Stomach (tissue), 4 donors: ENCODE measurements at regions not wholly inside any gene's neighbourhood (a gene's known extent, or its start where the extent isn't known, plus 50 kb on each side); places are given as distances from the start of the nearest gene placed in this dataset.

ENCODE experiments used
- CTCF ChIP-seq, 7 experiments: fragments of 450-650 bp in 4 of 7; fragments of 200-600 bp in 3 of 7; sonication (generic) in 3 of 7; IDR thresholded peaks; one replicate each; pipeline ENCODE4 v1.5.1; 2016 to 2019; ENCODE audit warnings: antibody characterized with exemption in 7 of 7, control low read depth in 2 of 7, mild to moderate bottlenecking in 1 of 7
- POLR2A ChIP-seq, 4 donors: fragments of 450-650 bp; IDR thresholded peaks; one replicate each; pipeline ENCODE4 v1.6.1; 2016; ENCODE audit warnings: antibody characterized with exemption in 4 of 4, control low read depth in 2 of 4, mild to moderate bottlenecking in 1 of 4, moderate library complexity in 1 of 4

GRCh38 chr12:88723219-88723618 is 142.9 kb upstream of the KITLG start:
- TF ChIP-seq POLR2A (IDR thresholded peaks at IDR 0.05): no peak
- no peak for TF ChIP-seq CTCF (IDR thresholded peaks at IDR 0.05)
